NCI-H1694 treated with DMSO at 0.1 percent for 48 hours (cell line): ENCODE measurements at regions not wholly inside any gene's neighbourhood (a gene's known extent, or its start where the extent isn't known, plus 50 kb on each side); places are given as distances from the start of the nearest gene placed in this dataset.
"Not testable (repeated sequence)": the region's sequence is repeated elsewhere in the genome, so short reads cannot be mapped to it uniquely, and the experiment has no call there.

Experiments used
- DNase-seq: peaks from one replicate; lab custom pipeline; 2025; lab: John Stamatoyannopoulos, UW

DNA sequence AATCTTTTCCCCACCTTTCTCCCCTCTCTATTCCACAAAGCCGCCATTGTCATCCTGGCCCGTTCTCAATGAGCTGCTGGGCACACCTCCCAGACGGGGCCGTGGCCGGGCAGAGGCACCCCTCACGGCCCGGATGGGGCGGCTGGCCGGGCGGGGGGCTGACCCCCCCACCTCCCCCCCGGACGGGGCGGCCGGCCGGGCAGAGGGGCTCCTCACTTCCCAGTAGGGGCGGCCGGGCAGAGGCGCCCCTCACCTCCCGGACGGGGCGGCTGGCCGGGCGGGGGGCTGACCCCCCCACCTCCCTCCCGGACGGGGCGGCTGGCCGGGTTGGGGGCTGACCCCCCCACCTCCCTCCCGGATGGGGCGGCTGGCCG is 85.6 kb downstream of the OR2B2 start:
- DNase-seq: not testable (repeated sequence)

DNA sequence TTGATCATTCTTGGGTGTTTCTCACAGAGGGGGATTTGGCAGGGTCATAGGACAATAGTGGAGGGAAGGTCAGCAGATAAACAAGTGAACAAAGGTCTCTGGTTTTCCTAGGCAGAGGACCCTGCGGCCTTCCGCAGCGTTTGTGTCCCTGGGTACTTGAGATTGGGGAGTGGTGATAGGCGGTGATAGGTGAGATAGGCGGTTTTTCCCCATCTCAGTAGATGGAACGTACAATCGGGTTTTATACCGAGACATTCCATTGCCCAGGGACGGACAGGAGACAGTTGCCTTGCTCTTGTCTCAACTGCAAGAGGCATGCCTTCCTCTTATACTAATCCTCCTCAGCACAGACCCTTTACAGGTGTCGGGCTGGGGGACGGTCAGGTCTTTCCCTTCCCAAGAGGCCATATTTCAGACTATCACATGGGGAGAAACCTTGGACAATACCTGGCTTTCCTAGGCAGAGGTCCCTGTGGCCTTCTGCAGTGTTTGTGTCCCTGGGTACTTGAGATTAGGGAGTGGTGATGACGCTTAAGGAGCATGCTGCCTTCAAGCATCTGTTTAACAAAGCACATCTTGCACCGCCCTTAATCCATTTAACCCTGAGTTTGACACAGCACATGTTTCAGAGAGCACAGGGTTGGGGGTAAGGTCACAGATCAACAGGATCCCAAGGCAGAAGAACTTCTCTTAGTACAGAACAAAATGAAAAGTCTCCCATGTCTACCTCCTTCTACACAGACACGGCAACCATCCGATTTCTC is 86.2 kb downstream of the OR2B2 start:
- DNase-seq: not testable (repeated sequence)

GRCh38 chr6:27825025-27825793 is 87.0 kb downstream of the OR2B2 start:
- DNase-seq: no peak

DNA sequence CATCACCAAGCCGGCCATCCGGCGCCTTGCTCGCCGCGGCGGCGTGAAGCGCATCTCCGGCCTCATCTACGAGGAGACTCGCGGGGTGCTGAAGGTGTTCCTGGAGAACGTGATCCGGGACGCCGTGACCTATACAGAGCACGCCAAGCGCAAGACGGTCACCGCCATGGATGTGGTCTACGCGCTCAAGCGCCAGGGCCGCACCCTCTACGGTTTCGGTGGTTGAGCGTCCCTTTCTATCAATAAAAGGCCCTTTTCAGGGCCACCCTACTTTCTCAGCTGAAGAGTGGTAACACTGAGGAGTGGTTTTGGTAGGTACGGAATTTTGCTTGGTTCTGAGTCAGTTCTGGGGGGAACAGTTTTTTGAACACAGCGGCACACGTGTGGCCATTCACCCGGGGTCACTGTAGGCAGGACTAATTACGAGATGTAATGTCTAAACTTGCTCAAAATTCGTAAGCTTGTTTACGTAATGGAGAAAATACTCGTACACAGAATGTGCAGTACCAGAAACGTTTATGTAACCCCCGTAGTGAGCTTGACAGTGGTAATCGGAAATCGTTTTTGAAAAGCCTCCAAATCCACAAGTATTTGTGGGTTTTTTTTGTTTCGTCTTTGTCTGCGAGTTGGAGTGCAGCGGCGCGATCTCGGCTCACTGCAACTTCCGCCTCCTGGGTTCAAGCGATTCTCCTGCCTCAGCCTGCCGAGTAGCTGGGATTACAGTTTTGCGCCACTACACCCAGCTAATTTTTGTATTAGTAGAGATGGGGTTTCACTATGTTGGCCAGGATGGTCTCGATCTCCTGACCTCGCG is 87.8 kb downstream of the OR2B2 start:
- DNase-seq: not testable (repeated sequence)

GRCh38 chr6:27823714-27824210 is 88.4 kb downstream of the OR2B2 start:
- DNase-seq: not testable (repeated sequence)

- DNase-seq: no peak
Observed at GRCh38 chr6:27816906-27817305, 95.3 kb downstream of the OR2B2 start.

DNA sequence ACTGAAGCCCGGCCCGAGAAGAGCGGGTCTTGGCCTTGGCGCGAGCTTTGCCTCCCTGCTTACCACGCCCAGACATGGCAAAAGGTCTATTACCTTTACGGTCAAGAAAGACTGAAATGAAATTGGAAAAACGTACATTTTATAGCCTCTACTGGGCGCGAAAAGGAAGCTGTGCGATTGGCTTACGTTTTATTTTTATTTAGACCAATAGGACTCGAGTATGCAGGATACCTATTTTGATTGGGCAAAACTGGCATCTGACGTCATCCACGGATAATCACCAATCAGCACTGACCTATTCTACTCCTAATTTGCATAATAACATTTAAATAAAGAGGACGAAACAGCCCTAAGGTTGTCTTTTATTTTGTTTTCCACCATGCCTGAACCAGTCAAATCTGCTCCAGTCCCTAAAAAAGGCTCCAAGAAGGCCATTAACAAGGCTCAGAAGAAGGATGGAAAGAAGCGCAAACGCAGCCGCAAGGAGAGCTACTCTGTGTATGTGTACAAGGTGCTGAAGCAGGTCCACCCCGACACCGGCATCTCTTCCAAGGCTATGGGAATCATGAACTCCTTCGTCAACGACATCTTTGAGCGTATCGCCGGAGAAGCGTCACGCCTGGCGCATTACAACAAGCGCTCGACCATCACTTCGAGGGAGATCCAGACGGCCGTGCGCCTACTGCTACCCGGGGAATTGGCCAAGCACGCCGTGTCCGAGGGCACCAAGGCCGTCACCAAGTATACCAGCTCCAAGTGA is 97.4 kb downstream of the OR2B2 start:
- no peak for DNase-seq

- not testable (repeated sequence) for DNase-seq
Observed at GRCh38 chr6:27814415-27814664, 97.9 kb downstream of the OR2B2 start.

DNA sequence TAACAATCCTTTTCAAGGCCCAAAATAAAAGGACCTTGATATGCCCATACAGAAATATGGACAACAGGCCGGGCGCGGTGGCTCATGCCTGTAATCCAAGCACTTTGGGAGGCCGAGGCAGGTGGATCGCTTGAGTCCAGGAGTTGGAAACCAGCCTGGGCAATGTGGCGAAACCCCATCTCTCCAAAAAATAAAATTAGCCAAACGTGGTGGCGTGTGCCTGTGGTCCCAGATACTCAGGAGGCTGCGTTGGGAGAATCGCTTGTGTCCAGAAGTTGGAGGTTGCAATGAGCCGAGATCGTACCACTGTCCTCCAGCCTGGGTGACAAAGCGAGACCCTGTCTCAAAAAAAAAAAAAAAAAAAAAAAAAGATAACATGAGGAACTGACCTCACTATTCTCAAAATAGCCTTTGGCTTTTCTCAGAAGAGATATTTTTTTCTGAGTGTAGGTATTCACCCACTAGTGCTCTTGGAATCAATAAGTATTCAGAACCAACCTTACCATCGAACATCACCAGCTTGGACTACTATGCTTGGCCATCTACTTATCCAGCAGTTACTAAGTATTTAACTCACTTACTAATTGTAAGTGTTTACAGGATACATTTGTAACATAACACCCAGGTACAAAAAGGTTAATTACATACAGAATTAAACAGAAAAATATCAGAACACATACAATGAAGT is 99.2 kb downstream of the OR2B2 start:
- no peak for DNase-seq

GRCh38 chr6:27812078-27812804 is 100.0 kb downstream of the OR2B2 start:
- DNase-seq: no peak

DNA sequence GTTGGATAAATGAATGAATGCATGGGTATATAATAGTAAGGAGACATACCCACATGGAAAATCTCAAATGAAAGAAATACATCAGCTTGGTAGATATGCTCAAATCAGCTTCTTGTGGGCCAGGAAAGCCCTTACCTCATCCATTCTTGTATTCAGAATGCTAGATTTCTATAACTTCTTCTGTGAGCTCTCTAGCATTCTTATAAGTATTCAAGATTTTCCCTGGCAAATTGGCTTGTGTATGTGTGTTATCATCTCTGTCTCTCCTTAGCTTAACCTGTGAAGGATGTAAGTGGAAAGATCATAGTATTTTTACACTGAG is 100.8 kb downstream of the OR2B2 start:
- no peak for DNase-seq

GRCh38 chr6:27810768-27811450 is 101.3 kb downstream of the OR2B2 start:
- DNase-seq: no peak

- DNase-seq: no peak
Observed at GRCh38 chr6:27809939-27810767, 102.0 kb downstream of the OR2B2 start.

GRCh38 chr6:27809067-27809938 is 102.9 kb downstream of the OR2B2 start:
- DNase-seq: no peak

- DNase-seq: not testable (repeated sequence)
Observed at GRCh38 chr6:27808242-27809066, 103.7 kb downstream of the OR2B2 start.

DNA sequence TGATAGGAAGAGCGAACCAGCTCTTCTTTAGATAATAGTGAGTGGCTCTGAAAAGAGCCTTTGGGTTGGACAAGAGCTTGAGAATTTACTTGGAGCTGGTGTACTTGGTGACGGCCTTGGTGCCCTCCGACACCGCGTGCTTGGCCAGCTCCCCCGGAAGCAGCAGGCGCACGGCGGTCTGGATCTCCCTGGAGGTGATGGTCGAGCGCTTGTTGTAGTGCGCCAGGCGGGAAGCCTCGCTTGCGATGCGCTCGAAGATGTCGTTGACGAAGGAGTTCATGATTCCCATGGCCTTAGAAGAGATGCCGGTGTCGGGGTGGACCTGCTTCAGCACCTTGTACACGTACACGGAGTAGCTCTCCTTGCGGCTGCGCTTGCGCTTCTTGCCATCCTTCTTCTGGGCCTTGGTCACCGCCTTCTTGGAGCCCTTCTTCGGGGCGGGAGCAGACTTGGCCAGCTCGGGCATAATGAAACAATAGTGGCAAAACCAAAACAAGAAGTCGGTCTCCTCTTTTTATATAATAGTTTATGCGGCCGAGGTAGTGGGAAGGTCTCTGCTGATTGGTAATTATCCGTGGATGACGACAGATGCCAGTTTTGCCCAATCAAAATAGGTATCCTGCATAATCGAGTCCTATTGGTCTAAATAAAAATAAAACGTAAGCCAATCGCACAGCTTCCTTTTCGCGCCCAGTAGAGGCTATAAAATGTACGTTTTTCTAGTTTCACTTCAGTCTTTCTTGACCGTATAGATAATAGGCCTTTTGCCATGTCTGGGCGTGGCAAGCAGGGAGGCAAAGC is 104.6 kb downstream of the OR2B2 start:
- not testable (repeated sequence) for DNase-seq
